Pancreas (tissue), 10 donors: ENCODE measurements at regions not wholly inside any gene's neighbourhood (a gene's known extent, or its start where the extent isn't known, plus 50 kb on each side); places are given as distances from the start of the nearest gene placed in this dataset.

Experiments
- ATAC-seq, 4 donors: fragments of 200-7000 bp; cut with Tn5 transposase; one replicate each; pipeline versions ENCODE4 v1.8.0 to v1.9.1; 2020; ENCODE audit warnings: mild to moderate bottlenecking in 4 of 4, moderate library complexity in 4 of 4
- DNase-seq, 6 donors: peaks; one replicate each; pipeline ENCODE4 v3.0.0-alpha.2; 2020
- FAIRE-seq: peaks from 2 replicates; lab custom pipeline; 2012; peaks lifted over from hg19 to GRCh38; lab: Jason Lieb, UNC
- H3K27ac ChIP-seq, 4 donors: fragments of 200-600 bp; sonication (generic); 1 replicate in 3 of 4; 2 replicates in 1 of 4; pipeline versions ENCODE4 v1.5.0 to v1.8.0; 2020
- H3K27me3 ChIP-seq, 4 donors: fragments of 200-600 bp; one replicate each; pipeline ENCODE4 v1.8.0; 2021
- H3K36me3 ChIP-seq, 3 donors: fragments of 200-600 bp; sonication (generic) in 1 of 3; one replicate each; pipeline versions ENCODE4 v1.5.0 to v1.8.0; 2020 to 2021
- H3K4me1 ChIP-seq, 3 donors: fragments of 200-600 bp; one replicate each; pipeline ENCODE4 v1.8.0; 2021
- H3K4me3 ChIP-seq, 4 donors: fragments of 200-600 bp; sonication (generic) in 2 of 4; one replicate each; pipeline versions ENCODE4 v1.5.0 to v1.8.0; 2020 to 2021
- H3K9me3 ChIP-seq, 4 donors: fragments of 200-600 bp; one replicate each; pipeline ENCODE4 v1.8.0; 2021
- CTCF ChIP-seq, 4 donors: fragments of 200-600 bp; sonication (generic) in 3 of 4; IDR thresholded peaks; one replicate each; pipeline versions ENCODE4 v1.5.0 to v1.8.0; 2021; ENCODE audit warnings: antibody characterized with exemption in 4 of 4
- WGBS, 2 donors: extraction: QIAGEN DNeasy Blood & Tissue Kit; methylation state at CpG; one replicate each; pipeline ENCODE4 v1.1.7; 2013; 5-methylcytosine and 5-hydroxymethylcytosine counted together
- intact Hi-C, 3 donors: fragments of 100-400 bp; cut with DNase I; formaldehyde crosslinking; loops; one replicate each; pipeline versions ENCODE4 v1.11.1 to v1.14.2; 2022
- donor health status: healthy with polysubstance abuse.
- donor health status: DM: no; HTN: no; CAD: no; lungs with moderate emphysema.
- donor health status: DM: no; HTN: no; CAD: no.
- donor health status: control.
- donor health status: control.
- donor health status: Bipolar disorder and iron deficiency.
- donor health status: DM: yes; HTN: yes; CAD: no.
- donor health status: DM: no; HTN: no; CAD: no.
- donor health status: DM: no; HTN: no; CAD: no.
- donor health status: DM: yes; HTN: yes; CAD: no.

- TF ChIP-seq CTCF (IDR thresholded peaks at IDR 0.05) = no peak
- ATAC-seq = no peak
- intact Hi-C loops = no loop called here
- no peaks in the 10 kb centered on the region for H3K36me3 ChIP-seq
- no peak overlapping the region for H3K27ac ChIP-seq
- 57 to 59% methylated on average over 4 of the region's 4 CpGs for WGBS, 2 donors
- H3K27me3 ChIP-seq = no peaks in the 10 kb centered on the region
- no peak for FAIRE-seq
- H3K9me3 ChIP-seq = no peaks in the 10 kb centered on the region
- H3K4me3 ChIP-seq = no peak overlapping the region
- no peaks in the 10 kb centered on the region for H3K4me1 ChIP-seq
- DNase-seq = no peak
These were observed 379.6 kb downstream of the FOXA2 start for GRCh38 chr20:22204801-22205200.

- ATAC-seq (no peak), FAIRE-seq (no peak), DNase-seq (no peak)
- 18 to 22% methylated on average over 1 of the region's 1 CpG for WGBS, 2 donors
- H3K36me3 ChIP-seq = no peaks in the 10 kb centered on the region
- peaks cover 0 to 5% (median 0%) of the 10 kb centered on the region in 4 donors for H3K27me3 ChIP-seq
- intact Hi-C loops = no loop called here
- no peak overlapping the region for H3K27ac ChIP-seq
- H3K9me3 ChIP-seq = no peaks in the 10 kb centered on the region
- no peak overlapping the region for H3K4me3 ChIP-seq
- TF ChIP-seq CTCF (IDR thresholded peaks at IDR 0.05) = no peak
- H3K4me1 ChIP-seq = no peaks in the 10 kb centered on the region
These were observed 402.2 kb downstream of the FOXA2 start for GRCh38 chr20:22182148-22182547.

GRCh38 chr20:22180244-22180643 lies 404.1 kb downstream of the FOXA2 start:
- intact Hi-C loops = no loop called here
- no peaks in the 10 kb centered on the region for H3K4me1 ChIP-seq
- no peaks in the 10 kb centered on the region for H3K9me3 ChIP-seq
- WGBS, 2 donors = 28 to 39% methylated on average over 1 of the region's 1 CpG
- H3K27ac ChIP-seq = no peak overlapping the region
- no peak for ATAC-seq
- H3K4me3 ChIP-seq = no peak overlapping the region
- FAIRE-seq = no peak
- TF ChIP-seq CTCF (IDR thresholded peaks at IDR 0.05) = no peak
- DNase-seq = no peak
- no peaks in the 10 kb centered on the region for H3K36me3 ChIP-seq
- peaks cover 0 to 5% (median 0%) of the 10 kb centered on the region in 4 donors for H3K27me3 ChIP-seq

GRCh38 chr20:22160101-22160652 lies 424.2 kb downstream of the FOXA2 start:
- FAIRE-seq (no peak), ATAC-seq (no peak), DNase-seq (no peak)
- 34 to 49% methylated on average over 10 of the region's 10 CpGs for WGBS, 2 donors
- H3K4me3 ChIP-seq = no peak overlapping the region
- no peaks in the 10 kb centered on the region for H3K9me3 ChIP-seq
- peaks cover 0 to 14% (median 0%) of the 10 kb centered on the region in 4 donors for H3K27me3 ChIP-seq
- no peak overlapping the region for H3K27ac ChIP-seq
- intact Hi-C loops = no loop called here
- H3K36me3 ChIP-seq = no peaks in the 10 kb centered on the region
- no peaks in the 10 kb centered on the region for H3K4me1 ChIP-seq
- no peak for TF ChIP-seq CTCF (IDR thresholded peaks at IDR 0.05)

GRCh38 chr20:22159276-22159675 lies 425.1 kb downstream of the FOXA2 start:
- whole genome bisulfite sequencing, 2 donors = 45 to 65% methylated on average over 2 of the region's 2 CpGs
- DNase-seq = no peak

More at GRCh38 chr20:22159276-22159675, 425.1 kb downstream of the FOXA2 start:
- TF ChIP-seq CTCF (IDR thresholded peaks at IDR 0.05) = no peak
- Histone ChIP-seq H3K27ac (no peak overlapping the region), H3K36me3 (no peaks in the 10 kb centered on the region), H3K9me3 (no peaks in the 10 kb centered on the region), H3K4me1 (no peaks in the 10 kb centered on the region), H3K4me3 (no peak overlapping the region), H3K27me3 (peaks cover 0 to 14% (median 0%) of the 10 kb centered on the region in 4 donors)
- no peak for ATAC-seq
- intact Hi-C loops = no loop called here
- FAIRE-seq = no peak
